Ectodermal cell (in vitro differentiated cells): ENCODE measurements at regions not wholly inside any gene's neighbourhood (a gene's known extent, or its start where the extent isn't known, plus 50 kb on each side); places are given as distances from the start of the nearest gene placed in this dataset.

Experiments
- H3K27ac ChIP-seq: 2 replicates; pipeline ENCODE4 v1.7.0; 2013; ENCODE audit warnings: mild to moderate bottlenecking, low read depth, low read length; ENCODE audit not compliant: insufficient read depth, poor library complexity, severe bottlenecking
- H3K27me3 ChIP-seq: 2 replicates; pipeline ENCODE4 v1.7.0; 2013; ENCODE audit warnings: mild to moderate bottlenecking, low read length; ENCODE audit not compliant: insufficient read depth, control insufficient read depth, poor library complexity, severe bottlenecking
- H3K36me3 ChIP-seq: one replicate; pipeline ENCODE4 v1.7.0; 2013; ENCODE audit warnings: low read length; ENCODE audit not compliant: control insufficient read depth, insufficient read depth
- H3K4me1 ChIP-seq: one replicate; pipeline ENCODE4 v1.7.0; 2013; ENCODE audit warnings: low read length; ENCODE audit not compliant: control insufficient read depth, insufficient read depth
- H3K4me3 ChIP-seq: 2 replicates; pipeline ENCODE4 v1.7.0; 2013; ENCODE audit warnings: low read depth, low read length, control low read depth; ENCODE audit not compliant: insufficient read depth
- H3K9me3 ChIP-seq: 2 replicates; pipeline ENCODE4 v1.7.0; 2013; ENCODE audit warnings: mild to moderate bottlenecking, low read length, moderate library complexity; ENCODE audit not compliant: control insufficient read depth
- WGBS, 2 experiments: methylation state at CpG; one replicate each; pipeline ENCODE4 v1.1.7; 2013; ENCODE audit warnings: missing lambda C conversion rate in 2 of 2; 5-methylcytosine and 5-hydroxymethylcytosine counted together

DNA sequence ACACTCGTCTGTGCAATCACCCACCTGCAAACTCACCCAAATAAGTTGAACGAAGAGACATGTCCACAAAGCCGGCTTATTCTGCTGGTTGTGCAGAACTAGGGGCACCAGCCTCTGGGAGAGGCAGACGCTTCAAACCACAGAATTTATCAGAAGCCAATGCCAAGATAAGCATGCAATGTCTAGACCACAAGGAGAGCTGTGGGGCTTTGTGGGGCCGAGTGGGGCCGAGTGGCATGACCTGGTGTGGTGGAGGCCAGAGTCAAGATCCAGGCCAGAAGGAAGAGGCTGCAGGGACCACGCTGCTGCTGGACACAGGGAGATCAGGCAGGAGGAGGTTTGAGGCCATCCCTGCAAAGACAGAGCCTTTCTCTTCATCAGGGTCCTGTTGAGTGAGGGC, 259.0 kb downstream of the IRX2 start:
- no peaks in the 10 kb centered on the region for H3K4me1 ChIP-seq
- no peaks in the 10 kb centered on the region for H3K36me3 ChIP-seq
- no peak overlapping the region for H3K27ac ChIP-seq
- H3K27me3 ChIP-seq: no peaks in the 10 kb centered on the region
- H3K4me3 ChIP-seq: no peak overlapping the region
- no peaks in the 10 kb centered on the region for H3K9me3 ChIP-seq
- 79% methylated on average over 7 of the region's 7 CpGs for WGBS, 2 experiments

DNA sequence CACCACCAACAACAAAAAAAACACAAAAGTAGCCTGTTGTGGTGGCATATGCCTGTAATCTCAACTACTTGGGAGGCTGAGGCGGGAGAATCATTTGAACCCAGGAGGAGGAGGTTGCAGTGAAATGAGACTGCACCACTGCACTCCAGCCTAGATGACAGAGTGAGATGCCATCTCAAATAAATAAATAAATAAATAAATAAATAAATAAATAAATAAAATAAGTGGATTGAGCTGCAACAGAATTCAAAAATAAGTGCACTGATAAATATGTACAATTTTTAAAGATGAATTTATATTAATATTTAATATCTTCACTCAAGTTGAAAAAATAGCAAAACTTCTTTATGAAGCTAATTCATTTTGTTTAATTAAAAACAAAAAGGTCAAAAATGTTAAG, 259.6 kb downstream of the IRX2 start:
- no peak overlapping the region for H3K4me3 ChIP-seq
- H3K9me3 ChIP-seq: no peaks in the 10 kb centered on the region
- H3K27me3 ChIP-seq: no peaks in the 10 kb centered on the region
- WGBS, 2 experiments: 94 to 100% methylated on average over 1 of the region's 1 CpG
- H3K27ac ChIP-seq: no peak overlapping the region
- H3K36me3 ChIP-seq: no peaks in the 10 kb centered on the region
- H3K4me1 ChIP-seq: no peaks in the 10 kb centered on the region

DNA sequence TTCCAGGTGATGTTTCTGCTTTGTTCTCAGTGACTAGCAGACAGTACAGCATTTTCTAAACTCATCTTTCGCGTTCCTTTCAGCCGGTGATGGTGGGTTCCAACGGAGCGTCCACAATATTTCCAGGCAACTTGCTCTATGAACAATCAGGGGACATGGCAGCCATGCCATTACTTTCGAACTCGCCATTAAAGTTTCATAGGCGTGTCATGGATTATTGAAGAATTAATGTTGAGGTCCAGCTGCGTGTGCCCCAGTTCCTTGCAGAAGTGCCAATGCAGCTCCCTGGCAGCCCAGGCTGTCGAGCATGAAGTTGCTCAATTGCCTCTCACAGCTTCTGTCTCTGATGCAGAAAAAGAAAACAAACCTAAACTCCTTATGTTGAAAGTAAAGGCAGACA, 262.2 kb downstream of the IRX2 start:
- 90 to 93% methylated on average over 10 of the region's 10 CpGs for WGBS, 2 experiments
- no peak overlapping the region for H3K4me3 ChIP-seq
- H3K27ac ChIP-seq: no peak overlapping the region
- no peaks in the 10 kb centered on the region for H3K36me3 ChIP-seq
- H3K4me1 ChIP-seq: no peaks in the 10 kb centered on the region
- no peaks in the 10 kb centered on the region for H3K9me3 ChIP-seq
- no peaks in the 10 kb centered on the region for H3K27me3 ChIP-seq

DNA sequence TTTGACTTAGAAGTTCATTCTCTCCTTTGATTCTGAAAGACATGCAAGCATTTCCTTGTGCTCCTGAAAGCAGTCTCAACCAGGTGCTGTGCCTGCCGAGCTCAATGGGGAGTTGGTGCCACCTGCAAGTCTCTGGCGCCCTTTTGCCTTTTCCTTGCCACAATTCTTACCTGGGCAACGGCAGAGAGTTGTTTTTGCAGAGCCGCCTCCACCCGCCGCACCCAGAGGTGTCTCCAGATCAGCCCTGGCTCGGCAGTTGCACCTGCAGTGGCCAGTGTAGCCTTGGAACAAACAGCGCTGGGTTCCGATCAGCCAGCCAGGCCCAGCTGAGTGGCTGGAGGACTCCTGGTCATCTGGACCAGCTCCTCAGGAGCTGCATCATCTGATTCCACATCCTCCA, 262.9 kb downstream of the IRX2 start:
- H3K4me1 ChIP-seq: no peaks in the 10 kb centered on the region
- H3K4me3 ChIP-seq: no peak overlapping the region
- WGBS, 2 experiments: 93 to 96% methylated on average over 9 of the region's 9 CpGs
- H3K36me3 ChIP-seq: no peaks in the 10 kb centered on the region
- H3K9me3 ChIP-seq: no peaks in the 10 kb centered on the region
- no peak overlapping the region for H3K27ac ChIP-seq
- H3K27me3 ChIP-seq: no peaks in the 10 kb centered on the region

DNA sequence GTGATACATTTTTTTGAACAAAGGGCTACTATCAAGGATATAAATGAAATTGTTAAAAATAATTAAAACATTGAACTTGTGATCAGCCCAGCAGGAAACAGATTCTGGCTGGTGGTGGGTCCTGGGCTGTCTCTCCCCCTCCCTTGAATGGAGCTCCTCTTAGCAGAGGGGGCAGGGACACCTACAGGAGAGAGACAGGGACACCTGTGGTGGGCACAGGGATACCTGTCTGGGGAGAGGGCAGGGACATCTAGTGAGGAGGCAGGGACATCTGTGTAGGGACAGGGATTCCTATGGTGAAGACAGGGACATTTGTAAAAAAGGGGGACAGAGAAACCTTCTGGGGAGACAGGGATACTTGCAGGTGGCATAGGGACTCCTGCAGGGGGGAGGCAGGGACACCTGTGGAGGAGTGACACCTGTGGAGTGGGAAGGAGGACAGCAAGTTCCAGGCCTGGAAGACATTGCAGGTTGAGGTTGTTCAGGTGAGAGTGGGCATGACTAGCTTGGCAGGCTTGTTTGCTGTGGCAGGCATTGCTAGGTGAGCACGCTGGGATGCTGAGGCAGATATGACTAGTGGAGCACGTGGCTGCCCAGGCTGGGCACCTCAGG, 264.2 kb downstream of the IRX2 start:
- no peak overlapping the region for H3K4me3 ChIP-seq
- H3K27me3 ChIP-seq: no peaks in the 10 kb centered on the region
- H3K36me3 ChIP-seq: no peaks in the 10 kb centered on the region
- no peaks in the 10 kb centered on the region for H3K9me3 ChIP-seq
- 93 to 94% methylated on average over 2 of the region's 2 CpGs for WGBS, 2 experiments
- no peak overlapping the region for H3K27ac ChIP-seq
- H3K4me1 ChIP-seq: no peaks in the 10 kb centered on the region

DNA sequence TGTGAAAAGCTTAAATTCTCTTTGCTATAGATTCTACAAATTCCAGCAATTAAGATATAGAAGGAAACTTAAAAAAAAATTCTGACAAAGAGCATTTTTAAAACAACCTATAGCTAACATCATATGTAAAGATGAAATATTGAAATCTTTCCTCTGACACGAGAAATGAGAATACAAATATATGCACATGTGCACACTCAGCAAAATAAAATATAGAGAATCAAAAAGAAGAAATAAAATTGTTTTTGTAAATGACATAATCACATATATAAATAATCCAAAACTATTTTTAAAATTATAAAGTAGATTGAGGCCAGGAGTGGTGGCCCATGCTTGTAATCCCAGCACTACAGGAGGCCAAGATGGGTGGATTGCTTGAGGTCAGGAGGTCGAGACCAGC, 265.1 kb downstream of the IRX2 start:
- Histone ChIP-seq H3K4me1 (no peaks in the 10 kb centered on the region), H3K27me3 (no peaks in the 10 kb centered on the region), H3K36me3 (no peaks in the 10 kb centered on the region), H3K27ac (no peak overlapping the region), H3K9me3 (peaks cover 2% of the 10 kb centered on the region), H3K4me3 (no peak overlapping the region)
- WGBS, 2 experiments: 90 to 92% methylated on average over 1 of the region's 2 CpGs

DNA sequence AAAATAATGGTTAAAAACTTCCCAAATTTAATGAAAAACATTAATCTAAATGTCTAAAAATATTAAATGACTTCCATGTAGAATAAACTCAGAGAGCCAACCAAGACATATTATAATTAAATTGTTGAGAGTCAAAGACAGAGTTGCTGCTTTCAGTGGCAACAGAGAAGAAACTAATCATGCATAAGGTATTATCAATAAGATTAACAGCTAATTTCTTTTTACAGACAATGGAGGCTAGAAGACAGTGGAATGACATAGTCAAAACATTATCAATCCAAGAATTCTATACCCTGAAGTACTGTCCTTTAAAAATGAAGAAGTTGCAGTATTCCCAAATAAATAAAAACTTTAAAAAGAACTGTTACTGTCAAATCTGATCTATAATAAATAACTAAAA, 268.7 kb downstream of the IRX2 start:
- H3K27ac ChIP-seq: no peak overlapping the region
- no peaks in the 10 kb centered on the region for H3K4me1 ChIP-seq
- H3K27me3 ChIP-seq: no peaks in the 10 kb centered on the region
- peaks cover 2% of the 10 kb centered on the region for H3K9me3 ChIP-seq
- H3K4me3 ChIP-seq: no peak overlapping the region
- H3K36me3 ChIP-seq: no peaks in the 10 kb centered on the region

DNA sequence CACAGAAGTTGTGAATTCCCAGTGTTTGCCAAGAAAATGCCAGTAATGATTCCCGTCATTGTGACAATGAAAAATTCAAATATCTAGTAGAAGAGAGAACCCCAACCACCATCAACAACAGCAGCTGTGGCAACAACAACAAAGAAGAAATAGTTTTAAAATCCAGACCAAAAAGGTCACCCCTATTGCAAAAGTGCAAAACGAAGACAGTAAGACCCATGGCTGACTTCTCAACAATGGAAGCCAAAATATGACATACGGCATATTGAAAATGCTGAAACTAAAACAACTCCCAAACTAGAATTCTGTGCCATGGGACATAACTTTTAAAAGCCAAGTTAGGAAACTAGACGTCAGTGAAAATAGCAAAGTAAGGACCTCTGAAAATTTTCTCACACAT, 270.6 kb downstream of the IRX2 start:
- no peaks in the 10 kb centered on the region for H3K36me3 ChIP-seq
- no peak overlapping the region for H3K27ac ChIP-seq
- WGBS, 2 experiments: 90 to 91% methylated on average over 4 of the region's 4 CpGs
- H3K27me3 ChIP-seq: no peaks in the 10 kb centered on the region
- peaks cover 2% of the 10 kb centered on the region for H3K9me3 ChIP-seq
- no peaks in the 10 kb centered on the region for H3K4me1 ChIP-seq
- no peak overlapping the region for H3K4me3 ChIP-seq

DNA sequence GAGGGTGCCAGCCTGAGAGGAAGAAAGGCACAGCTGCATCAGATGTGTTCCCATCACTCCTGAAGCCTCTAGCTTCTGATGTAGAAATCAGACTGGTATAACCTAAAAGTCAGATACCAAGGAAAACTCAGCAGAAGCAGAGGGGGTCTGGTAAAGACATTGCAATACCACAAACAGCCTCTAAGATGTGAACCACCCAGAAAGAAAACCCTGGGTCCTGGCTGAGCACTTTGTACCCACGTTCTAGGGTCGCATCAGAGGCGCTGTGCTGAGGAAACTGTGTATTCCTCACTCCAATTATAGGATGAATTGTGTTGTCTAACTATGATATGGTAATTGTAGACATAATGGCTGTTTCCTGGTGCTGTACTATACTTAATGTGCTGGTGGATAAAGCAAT, 275.6 kb downstream of the IRX2 start:
- H3K4me3 ChIP-seq: no peak overlapping the region
- 94 to 96% methylated on average over 3 of the region's 3 CpGs for WGBS, 2 experiments
- H3K36me3 ChIP-seq: no peaks in the 10 kb centered on the region
- no peak overlapping the region for H3K27ac ChIP-seq
- no peaks in the 10 kb centered on the region for H3K9me3 ChIP-seq
- H3K27me3 ChIP-seq: no peaks in the 10 kb centered on the region
- H3K4me1 ChIP-seq: no peaks in the 10 kb centered on the region

DNA sequence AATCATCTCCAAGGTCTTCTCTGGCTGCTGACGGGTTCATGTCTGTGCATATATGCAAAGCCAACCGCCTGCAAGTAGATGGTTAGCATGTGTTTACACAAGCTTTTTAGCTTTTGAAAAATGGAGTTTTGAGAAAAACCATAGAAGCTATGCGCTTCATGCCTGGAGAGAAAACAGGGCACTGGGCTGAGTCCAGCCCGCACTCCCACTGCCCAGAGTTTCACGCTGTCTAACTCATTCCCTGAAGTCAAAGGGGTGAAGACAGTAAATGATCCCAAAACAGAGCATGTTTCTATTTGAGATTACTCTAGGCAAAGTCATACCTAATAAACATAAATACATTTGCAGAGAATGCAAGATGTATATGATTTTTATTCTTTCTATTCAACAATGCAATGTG, 278.8 kb downstream of the IRX2 start:
- WGBS, 2 experiments: 95 to 97% methylated on average over 5 of the region's 5 CpGs
- H3K4me3 ChIP-seq: no peak overlapping the region

More for the DNA sequence above, 278.8 kb downstream of the IRX2 start:
- no peaks in the 10 kb centered on the region for H3K4me1 ChIP-seq
- H3K27ac ChIP-seq: no peak overlapping the region
- no peaks in the 10 kb centered on the region for H3K9me3 ChIP-seq
- no peaks in the 10 kb centered on the region for H3K27me3 ChIP-seq
- no peaks in the 10 kb centered on the region for H3K36me3 ChIP-seq
